ENCODE measurements at regions not wholly inside any gene's neighbourhood (a gene's known extent, or its start where the extent isn't known, plus 50 kb on each side); places are given as distances from the start of the nearest gene placed in this dataset.

GRCh38 chr13:64186503-64187250 lies 2771.0 kb upstream of the PCDH20 start:
- 12 to 67% methylated on average over 2 of the region's 2 CpGs for WGBS, 2 donors
- no peak overlapping the region for H3K27ac ChIP-seq
- H3K9me3 ChIP-seq: no peaks in the 10 kb centered on the region
- no peak overlapping the region for H3K4me3 ChIP-seq
- no peaks in the 10 kb centered on the region for H3K36me3 ChIP-seq
- H3K4me1 ChIP-seq: no peaks in the 10 kb centered on the region
- no peak for DNase-seq (ENCODE audit: low spot score in 2 of 2)
- no peak for TF ChIP-seq CTCF (IDR thresholded peaks at IDR 0.05)
- no peak for TF ChIP-seq POLR2A (IDR thresholded peaks at IDR 0.05)
- no peak for TF ChIP-seq EP300 (IDR thresholded peaks at IDR 0.05)
- no peaks in the 10 kb centered on the region for H3K27me3 ChIP-seq

- Histone ChIP-seq H3K4me3 (no peak overlapping the region), H3K27me3 (no peaks in the 10 kb centered on the region), H3K9me3 (no peaks in the 10 kb centered on the region), H3K27ac (no peak overlapping the region), H3K4me1 (no peaks in the 10 kb centered on the region), H3K36me3 (no peaks in the 10 kb centered on the region)
- no peak for DNase-seq (ENCODE audit: low spot score in 2 of 2)
- TF ChIP-seq EP300 (IDR thresholded peaks at IDR 0.05) (no peak), POLR2A (IDR thresholded peaks at IDR 0.05) (no peak), CTCF (IDR thresholded peaks at IDR 0.05) (no peak)
- WGBS, 2 donors: 48 to 62% methylated on average over 1 of the region's 1 CpG
Observed at GRCh38 chr13:64186071-64186470, 2770.4 kb upstream of the PCDH20 start.

- no peak for DNase-seq (ENCODE audit: low spot score in 2 of 2)
- no peak for TF ChIP-seq POLR2A (IDR thresholded peaks at IDR 0.05)
- TF ChIP-seq CTCF (IDR thresholded peaks at IDR 0.05): no peak
- no peak for TF ChIP-seq EP300 (IDR thresholded peaks at IDR 0.05)
- no peak overlapping the region for H3K27ac ChIP-seq
- no peaks in the 10 kb centered on the region for H3K4me1 ChIP-seq
- WGBS, 2 donors: 95 to 98% methylated on average over 2 of the region's 2 CpGs
- H3K36me3 ChIP-seq: no peaks in the 10 kb centered on the region
- no peak overlapping the region for H3K4me3 ChIP-seq
- H3K9me3 ChIP-seq: no peaks in the 10 kb centered on the region
- H3K27me3 ChIP-seq: no peaks in the 10 kb centered on the region
Observed at GRCh38 chr13:64180756-64181155, 2765.1 kb upstream of the PCDH20 start.

GRCh38 chr13:64165826-64166225 lies 2750.2 kb upstream of the PCDH20 start:
- DNase-seq (ENCODE audit: low spot score in 2 of 2): no peak
- 27 to 38% methylated on average over 1 of the region's 1 CpG for WGBS, 2 donors
- Histone ChIP-seq H3K4me1 (no peaks in the 10 kb centered on the region), H3K27ac (no peak overlapping the region), H3K36me3 (no peaks in the 10 kb centered on the region), H3K4me3 (no peak overlapping the region), H3K9me3 (no peaks in the 10 kb centered on the region), H3K27me3 (no peaks in the 10 kb centered on the region)
- TF ChIP-seq CTCF (IDR thresholded peaks at IDR 0.05): no peak
- TF ChIP-seq POLR2A (IDR thresholded peaks at IDR 0.05): no peak
- TF ChIP-seq EP300 (IDR thresholded peaks at IDR 0.05): no peak

- no peaks in the 10 kb centered on the region for H3K4me1 ChIP-seq
- H3K4me3 ChIP-seq: no peak overlapping the region
- H3K27me3 ChIP-seq: no peaks in the 10 kb centered on the region
- no peaks in the 10 kb centered on the region for H3K36me3 ChIP-seq
- H3K9me3 ChIP-seq: no peaks in the 10 kb centered on the region
- no peak for TF ChIP-seq CTCF (IDR thresholded peaks at IDR 0.05)
- no peak for TF ChIP-seq POLR2A (IDR thresholded peaks at IDR 0.05)
- TF ChIP-seq EP300 (IDR thresholded peaks at IDR 0.05): no peak
- H3K27ac ChIP-seq: no peak overlapping the region
- 60 to 64% methylated on average over 4 of the region's 4 CpGs for WGBS, 2 donors
- no peak for DNase-seq (ENCODE audit: low spot score in 2 of 2)
Observed at GRCh38 chr13:64164435-64164834, 2748.8 kb upstream of the PCDH20 start.
